DND-41 (cell line): ENCODE measurements at regions not wholly inside any gene's neighbourhood (a gene's known extent, or its start where the extent isn't known, plus 50 kb on each side); places are given as distances from the start of the nearest gene placed in this dataset.

Experiments
- ATAC-seq: fragments of 200-7000 bp; cut with Tn5 transposase; 3 replicates; pipeline ENCODE4 v1.9.1; 2021; ENCODE audit warnings: low read depth; ENCODE audit not compliant: insufficient read depth
- DNase-seq: peaks from one replicate; pipeline ENCODE4 v3.0.0-alpha.2; 2020
- H2AFZ ChIP-seq: 2 replicates; pipeline ENCODE4 v1.6.0; 2012; ENCODE audit warnings: low read depth, low read length
- H3K27ac ChIP-seq: 2 replicates; pipeline ENCODE4 v1.5.1; 2012; ENCODE audit warnings: low read length, inconsistent platforms
- H3K27me3 ChIP-seq: fragments of 200-600 bp; sonication (generic); 2 replicates; pipeline ENCODE4 v1.6.0; 2012; ENCODE audit warnings: low read length, mild to moderate bottlenecking, inconsistent platforms; ENCODE audit not compliant: insufficient read depth, poor library complexity
- H3K36me3 ChIP-seq: 2 replicates; pipeline ENCODE4 v1.5.1; 2012; ENCODE audit warnings: low read length, inconsistent platforms; ENCODE audit not compliant: insufficient read depth
- H3K4me1 ChIP-seq: 2 replicates; pipeline ENCODE4 v1.5.1; 2012; ENCODE audit warnings: mild to moderate bottlenecking, low read length; ENCODE audit not compliant: insufficient read depth
- H3K4me2 ChIP-seq: 2 replicates; pipeline ENCODE4 v1.6.0; 2012; ENCODE audit warnings: mild to moderate bottlenecking, moderate library complexity, low read length, inconsistent platforms; ENCODE audit not compliant: insufficient read depth
- H3K4me3 ChIP-seq, 2 experiments: fragments of 200-600 bp in 1 of 2; shearing (Covaris generic) in 1 of 2; 2 replicates each; pipeline ENCODE4 v1.5.1; 2012 to 2016; ENCODE audit warnings: inconsistent platforms in 2 of 2, low read length in 2 of 2, mild to moderate bottlenecking in 2 of 2, low read depth in 1 of 2, moderate library complexity in 1 of 2
- H3K79me2 ChIP-seq: 2 replicates; pipeline ENCODE4 v1.6.0; 2012; ENCODE audit warnings: low read length, inconsistent platforms; ENCODE audit not compliant: insufficient read depth
- H3K9ac ChIP-seq: 2 replicates; pipeline ENCODE4 v1.6.0; 2012; ENCODE audit warnings: low read depth, mild to moderate bottlenecking, inconsistent platforms, low read length, moderate library complexity
- H3K9me3 ChIP-seq: 2 replicates; pipeline ENCODE4 v1.5.1; 2012; ENCODE audit warnings: low read length, moderate library complexity, mild to moderate bottlenecking, inconsistent platforms; ENCODE audit not compliant: insufficient read depth, severe bottlenecking
- H4K20me1 ChIP-seq: 2 replicates; pipeline ENCODE4 v1.6.0; 2012; ENCODE audit warnings: low read length; ENCODE audit not compliant: insufficient read depth
- CTCF ChIP-seq: IDR thresholded peaks from 2 replicates; pipeline ENCODE4 v1.5.1; 2012; ENCODE audit warnings: borderline replicate concordance, low read length, moderate library complexity, mild to moderate bottlenecking; ENCODE audit not compliant: poor library complexity, severe bottlenecking; ENCODE audit errors: extremely low read depth
- EZH2 ChIP-seq: IDR thresholded peaks from 3 replicates; pipeline ENCODE4 v1.6.1; 2012; ENCODE audit warnings: borderline replicate concordance, low read depth, mild to moderate bottlenecking, moderate library complexity, low read length, inconsistent platforms; ENCODE audit not compliant: severe bottlenecking

GRCh38 chr7:4460597-4460996 is 221.5 kb upstream of the FOXK1 start:
- Histone ChIP-seq H3K4me2 (no peak overlapping the region), H3K27ac (no peak overlapping the region), H3K36me3 (no peaks in the 10 kb centered on the region), H2AFZ (no peak overlapping the region), H3K27me3 (no peaks in the 10 kb centered on the region), H3K4me3 (no peak overlapping the region), H3K79me2 (no peaks in the 10 kb centered on the region), H3K9me3 (no peaks in the 10 kb centered on the region), H4K20me1 (no peaks in the 10 kb centered on the region), H3K9ac (no peak overlapping the region), H3K4me1 (no peaks in the 10 kb centered on the region)
- TF ChIP-seq EZH2 (no peak), CTCF (no peak)
- ATAC-seq (no peak), DNase-seq (no peak)

GRCh38 chr7:4461531-4461930 is 220.6 kb upstream of the FOXK1 start:
- TF ChIP-seq EZH2 (no peak), CTCF (no peak)
- Histone ChIP-seq H3K36me3 (no peaks in the 10 kb centered on the region), H3K4me3 (no peak overlapping the region), H3K27me3 (no peaks in the 10 kb centered on the region), H2AFZ (no peak overlapping the region), H3K9me3 (no peaks in the 10 kb centered on the region), H3K4me2 (no peak overlapping the region), H3K27ac (no peak overlapping the region), H4K20me1 (no peaks in the 10 kb centered on the region), H3K4me1 (no peaks in the 10 kb centered on the region), H3K79me2 (no peaks in the 10 kb centered on the region), H3K9ac (no peak overlapping the region)
- ATAC-seq (no peak), DNase-seq (no peak)

- H3K9ac ChIP-seq, result no peak overlapping the region
- H3K4me3 ChIP-seq, result no peak overlapping the region
- H3K27ac ChIP-seq, result no peak overlapping the region
- H3K4me2 ChIP-seq, result no peak overlapping the region
- DNase-seq, result no peak
- H2AFZ ChIP-seq, result no peak overlapping the region
- no peak for ATAC-seq
- no peaks in the 10 kb centered on the region for H3K79me2 ChIP-seq
- H3K27me3 ChIP-seq, result no peaks in the 10 kb centered on the region
- H4K20me1 ChIP-seq, result no peaks in the 10 kb centered on the region
- H3K36me3 ChIP-seq, result no peaks in the 10 kb centered on the region
- no peaks in the 10 kb centered on the region for H3K4me1 ChIP-seq
- H3K9me3 ChIP-seq, result no peaks in the 10 kb centered on the region
- TF ChIP-seq EZH2 (no peak), CTCF (no peak)
Observed at GRCh38 chr7:4468320-4469102, 213.6 kb upstream of the FOXK1 start.
